ENCODE measurements at regions not wholly inside any gene's neighbourhood (a gene's known extent, or its start where the extent isn't known, plus 50 kb on each side); places are given as distances from the start of the nearest gene placed in this dataset.
"Not testable (repeated sequence)": the region's sequence is repeated elsewhere in the genome, so short reads cannot be mapped to it uniquely, and the experiment has no call there.

GRCh38 chr13:24618011-24618955 is 61.9 kb upstream of the ATP12A start:
- FAIRE-seq (no peak), DNase-seq (ENCODE audit: low read depth) (peak; percentile 15)
- H3K36me3 ChIP-seq (ENCODE audit: control insufficient read depth, insufficient read depth, low read length): no peaks in the 10 kb centered on the region
- no peak for TF ChIP-seq CTCF (IDR thresholded peaks at IDR 0.05; ENCODE audit: insufficient read depth, low read length, severe bottlenecking)
- no peaks in the 10 kb centered on the region for H3K27me3 ChIP-seq (ENCODE audit: control insufficient read depth, insufficient read depth, low read length)
- H3K4me3 ChIP-seq (ENCODE audit: low read depth, low read length): no peak overlapping the region

- DNase-seq (ENCODE audit: low read depth) (no peak), FAIRE-seq (no peak)
- H3K4me3 ChIP-seq (ENCODE audit: low read depth, low read length): no peak overlapping the region
- no peaks in the 10 kb centered on the region for H3K27me3 ChIP-seq (ENCODE audit: control insufficient read depth, insufficient read depth, low read length)
- TF ChIP-seq CTCF (IDR thresholded peaks at IDR 0.05; ENCODE audit: insufficient read depth, low read length, severe bottlenecking): no peak
- no peaks in the 10 kb centered on the region for H3K36me3 ChIP-seq (ENCODE audit: control insufficient read depth, insufficient read depth, low read length)
Observed at GRCh38 chr13:24619282-24619681, 60.9 kb upstream of the ATP12A start.

DNA sequence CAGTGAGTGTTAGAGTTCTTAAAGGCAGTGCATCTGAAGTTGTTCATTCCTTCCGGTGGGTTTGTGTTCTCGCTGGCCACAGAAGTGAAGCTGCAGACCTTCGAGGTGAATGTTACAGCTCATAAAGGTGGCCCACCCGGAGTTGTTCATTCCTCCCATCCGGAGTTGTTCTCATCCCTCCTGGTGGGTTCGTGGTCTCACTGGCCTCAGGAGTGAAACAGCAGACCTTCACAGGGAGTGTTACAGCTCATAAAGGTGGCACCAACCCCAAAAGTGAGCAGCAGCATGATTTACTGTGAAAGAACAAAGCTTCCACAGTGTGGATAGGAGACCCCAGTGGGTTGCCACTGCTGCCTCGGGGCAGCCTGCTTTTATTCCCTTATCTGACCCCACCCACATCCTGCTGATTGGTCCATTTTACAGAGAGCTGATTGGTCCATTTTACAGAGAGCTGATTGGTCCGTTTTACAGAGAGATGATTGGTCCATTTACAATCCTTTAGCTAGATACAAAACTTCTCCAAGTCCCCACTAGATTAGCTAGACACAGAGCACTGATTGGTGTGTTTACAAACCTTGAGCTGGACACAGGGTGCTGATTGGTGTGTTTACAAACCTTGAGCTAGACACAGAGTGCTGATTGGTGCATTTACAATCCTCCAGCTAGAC is 57.6 kb upstream of the ATP12A start:
- H3K27me3 ChIP-seq (ENCODE audit: control insufficient read depth, insufficient read depth, low read length); DNase-seq (ENCODE audit: low read depth); H3K36me3 ChIP-seq (ENCODE audit: control insufficient read depth, insufficient read depth, low read length); H3K4me3 ChIP-seq (ENCODE audit: low read depth, low read length): not testable (repeated sequence)
- FAIRE-seq: peak; percentile 32

DNA sequence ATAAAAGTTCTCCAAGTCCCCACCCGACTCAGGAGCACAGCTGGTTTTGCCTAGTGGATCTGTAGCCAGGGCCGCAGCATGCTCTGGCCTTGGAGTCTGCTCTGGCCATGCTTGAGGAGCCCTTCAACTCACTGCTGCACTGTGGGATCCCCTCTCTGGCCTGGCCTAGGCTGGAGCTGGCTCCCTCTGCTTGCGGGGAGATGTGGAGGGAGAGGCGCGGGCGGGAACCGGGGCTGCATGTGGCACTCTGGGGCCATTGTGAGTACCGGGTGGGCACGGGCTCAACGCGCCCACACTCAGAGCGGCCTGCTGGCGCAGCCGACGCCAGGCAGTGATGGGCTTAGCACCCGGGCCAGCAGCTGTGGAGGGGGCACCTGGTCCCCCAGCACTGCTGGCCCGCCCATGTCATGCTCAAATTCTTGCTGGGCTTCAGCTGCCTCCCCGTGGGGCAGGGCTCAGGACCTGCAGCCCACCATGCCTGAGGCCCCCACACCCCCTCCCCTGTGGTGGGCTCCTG is 57.0 kb upstream of the ATP12A start:
- H3K36me3 ChIP-seq (ENCODE audit: control insufficient read depth, insufficient read depth, low read length): no peaks in the 10 kb centered on the region
- FAIRE-seq: no peak
- H3K27me3 ChIP-seq (ENCODE audit: control insufficient read depth, insufficient read depth, low read length): no peaks in the 10 kb centered on the region
- no peak for DNase-seq (ENCODE audit: low read depth)
- H3K4me3 ChIP-seq (ENCODE audit: low read depth, low read length): no peak overlapping the region
- TF ChIP-seq CTCF (IDR thresholded peaks at IDR 0.05; ENCODE audit: insufficient read depth, low read length, severe bottlenecking): no peak

DNA sequence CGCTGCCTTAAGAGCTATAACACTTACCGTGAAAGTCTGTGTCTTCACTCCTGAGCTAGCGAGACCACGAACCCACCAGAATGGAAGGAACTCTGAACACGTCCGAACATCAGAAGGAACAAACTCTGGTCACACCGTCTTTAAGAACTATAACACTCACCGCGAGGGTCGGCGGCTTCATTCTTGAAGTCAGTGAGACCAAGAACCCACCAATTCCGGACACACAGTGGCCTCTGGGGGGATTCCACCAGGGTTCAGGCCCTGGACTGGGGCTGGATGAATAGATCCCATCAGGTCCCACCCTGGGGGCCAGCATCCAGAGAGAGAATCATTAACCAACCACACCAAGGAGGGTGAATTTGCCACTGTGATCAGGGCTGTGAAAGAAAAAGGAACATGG is 55.8 kb upstream of the ATP12A start:
- no peak for FAIRE-seq

More for the DNA sequence above, 55.8 kb upstream of the ATP12A start:
- H3K36me3 ChIP-seq (ENCODE audit: control insufficient read depth, insufficient read depth, low read length): no peaks in the 10 kb centered on the region
- no peak overlapping the region for H3K4me3 ChIP-seq (ENCODE audit: low read depth, low read length)
- TF ChIP-seq CTCF (IDR thresholded peaks at IDR 0.05; ENCODE audit: insufficient read depth, low read length, severe bottlenecking): no peak
- DNase-seq (ENCODE audit: low read depth): no peak
- H3K27me3 ChIP-seq (ENCODE audit: control insufficient read depth, insufficient read depth, low read length): no peaks in the 10 kb centered on the region
